DOHH2 (cell line): ENCODE measurements at regions not wholly inside any gene's neighbourhood (a gene's known extent, or its start where the extent isn't known, plus 50 kb on each side); places are given as distances from the start of the nearest gene placed in this dataset.

Source experiments
- H3F3A ChIP-seq: fragments of 200-600 bp; sonication (generic), shearing (Covaris generic); 2 replicates; pipeline ENCODE4 v1.6.0; 2016; ENCODE audit warnings: antibody characterized with exemption, mild to moderate bottlenecking; ENCODE audit not compliant: control insufficient read depth, insufficient read depth
- H3K27ac ChIP-seq: fragments of 200-600 bp; sonication (generic); 2 replicates; pipeline ENCODE4 v1.5.1; 2014; ENCODE audit warnings: low read depth, mild to moderate bottlenecking, low read length, moderate library complexity
- H3K27me3 ChIP-seq: fragments of 200-600 bp; sonication (generic); 2 replicates; pipeline ENCODE4 v1.6.1; 2014; ENCODE audit warnings: mild to moderate bottlenecking, low read length, mixed read lengths; ENCODE audit not compliant: control insufficient read depth
- H3K36me3 ChIP-seq: fragments of 200-600 bp; sonication (generic); 2 replicates; pipeline ENCODE4 v1.6.1; 2014; ENCODE audit warnings: mild to moderate bottlenecking, low read length, moderate library complexity, mixed read lengths; ENCODE audit not compliant: control insufficient read depth
- H3K4me1 ChIP-seq: fragments of 200-600 bp; sonication (generic); 2 replicates; pipeline ENCODE4 v1.6.1; 2014; ENCODE audit warnings: mild to moderate bottlenecking, low read length, mixed read lengths; ENCODE audit not compliant: control insufficient read depth
- H3K4me2 ChIP-seq: fragments of 200-600 bp; sonication (generic); 2 replicates; pipeline ENCODE4 v1.6.0; 2014; ENCODE audit warnings: mild to moderate bottlenecking, low read length, moderate library complexity
- H3K4me3 ChIP-seq: fragments of 200-600 bp; sonication (generic); 2 replicates; pipeline ENCODE4 v1.5.1; 2014; ENCODE audit warnings: mild to moderate bottlenecking, low read length, mixed read lengths
- H3K79me2 ChIP-seq: fragments of 200-600 bp; sonication (generic); 2 replicates; pipeline ENCODE4 v1.6.1; 2014; ENCODE audit warnings: mild to moderate bottlenecking, low read length, mixed read lengths; ENCODE audit not compliant: control insufficient read depth
- H3K9me2 ChIP-seq: fragments of 200-600 bp; sonication (generic); replicated peaks from 2 replicates; pipeline ENCODE4 v1.6.1; 2014; ENCODE audit warnings: mild to moderate bottlenecking, low read length, mixed read lengths; ENCODE audit not compliant: control insufficient read depth
- H3K9me3 ChIP-seq: fragments of 200-600 bp; sonication (generic); 2 replicates; pipeline ENCODE4 v1.6.1; 2014; ENCODE audit warnings: antibody characterized with exemption, low read length, mixed read lengths; ENCODE audit not compliant: control insufficient read depth, insufficient read depth
- H4K20me1 ChIP-seq: fragments of 200-600 bp; sonication (generic); 2 replicates; pipeline ENCODE4 v1.6.0; 2014; ENCODE audit warnings: low read depth, mild to moderate bottlenecking, antibody characterized with exemption, low read length, moderate library complexity; ENCODE audit not compliant: control insufficient read depth, insufficient read depth
- CTCF ChIP-seq: fragments of 200-600 bp; sonication (generic); IDR thresholded peaks from one replicate; pipeline ENCODE4 v1.5.1; 2014; ENCODE audit warnings: antibody characterized with exemption, mild to moderate bottlenecking, low read depth, low read length; ENCODE audit not compliant: poor library complexity, severe bottlenecking
- EZH2phosphoT487 ChIP-seq: fragments of 200-600 bp; sonication (generic); IDR thresholded peaks from 2 replicates; pipeline ENCODE4 v1.6.1; 2017; ENCODE audit warnings: borderline replicate concordance, mild to moderate bottlenecking, antibody characterized with exemption, low read length, moderate library complexity, mixed read lengths

- Histone ChIP-seq H3K4me1 (peaks cover 16% of the 10 kb centered on the region), H4K20me1 (no peaks in the 10 kb centered on the region), H3K27ac (no peak overlapping the region), H3K36me3 (no peaks in the 10 kb centered on the region), H3K4me2 (no peak overlapping the region), H3K4me3 (no peak overlapping the region), H3K79me2 (no peaks in the 10 kb centered on the region), H3K9me2 (no peaks in the 10 kb centered on the region; the same call in 1 of the 2 replicates), H3F3A (no peaks in the 10 kb centered on the region), H3K9me3 (no peaks in the 10 kb centered on the region), H3K27me3 (no peaks in the 10 kb centered on the region)
- TF ChIP-seq CTCF, result no peak
- no peak for TF ChIP-seq EZH2phosphoT487
These were observed 210.5 kb upstream of the SERP2 start for GRCh38 chr13:44163108-44163507.

DNA sequence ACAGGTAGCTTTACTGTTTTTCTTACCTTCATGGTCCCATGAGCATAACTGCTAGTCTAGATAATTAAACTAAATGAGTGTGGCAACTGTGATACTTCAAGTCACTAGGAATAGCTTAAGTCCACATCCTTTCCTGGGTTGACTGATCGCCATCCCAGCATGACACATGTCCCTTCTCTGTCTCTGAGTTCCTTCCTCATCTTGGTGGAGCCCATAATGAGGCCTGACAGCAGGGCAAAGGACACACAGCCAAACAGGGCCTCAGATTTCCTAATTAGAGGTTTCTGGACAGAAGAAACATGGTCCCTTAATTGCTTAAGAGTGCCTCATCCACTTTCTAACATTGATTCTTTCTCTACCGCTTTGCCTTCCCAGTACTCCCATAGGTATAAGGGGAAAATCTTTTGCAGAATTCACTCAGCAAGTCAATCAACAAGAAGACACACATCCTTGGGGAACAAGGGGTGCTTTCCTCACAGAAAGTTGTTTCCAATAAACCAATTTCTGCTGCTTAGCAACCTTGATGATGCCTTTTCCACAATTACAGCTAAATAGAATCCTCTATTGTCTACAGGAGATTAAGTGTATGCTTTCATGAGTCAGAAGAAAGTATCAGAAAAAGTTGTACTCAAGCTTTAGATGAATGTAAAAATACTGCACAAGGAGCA, 208.3 kb upstream of the SERP2 start:
- Histone ChIP-seq H3K4me1 (peaks cover 16% of the 10 kb centered on the region), H3K79me2 (no peaks in the 10 kb centered on the region), H3F3A (no peaks in the 10 kb centered on the region), H3K36me3 (no peaks in the 10 kb centered on the region), H3K4me2 (no peak overlapping the region), H3K27me3 (no peaks in the 10 kb centered on the region), H3K9me3 (no peaks in the 10 kb centered on the region), H3K27ac (no peak overlapping the region), H4K20me1 (no peaks in the 10 kb centered on the region), H3K4me3 (no peak overlapping the region), H3K9me2 (no peaks in the 10 kb centered on the region)
- TF ChIP-seq CTCF (no peak), EZH2phosphoT487 (no peak)

- TF ChIP-seq CTCF (no peak), EZH2phosphoT487 (no peak)
- Histone ChIP-seq H3K4me3 (no peak overlapping the region), H3K27ac (no peak overlapping the region)
These were observed 207.6 kb upstream of the SERP2 start for GRCh38 chr13:44165889-44166496.

More at GRCh38 chr13:44165889-44166496, 207.6 kb upstream of the SERP2 start:
- Histone ChIP-seq H3F3A (no peaks in the 10 kb centered on the region), H3K36me3 (no peaks in the 10 kb centered on the region), H3K27me3 (no peaks in the 10 kb centered on the region), H3K4me1 (peaks cover 11% of the 10 kb centered on the region), H3K79me2 (no peaks in the 10 kb centered on the region), H3K4me2 (no peak overlapping the region), H3K9me2 (no peaks in the 10 kb centered on the region), H4K20me1 (no peaks in the 10 kb centered on the region), H3K9me3 (no peaks in the 10 kb centered on the region)
